Choroid plexus epithelial cell (primary cell): ENCODE measurements at regions not wholly inside any gene's neighbourhood (a gene's known extent, or its start where the extent isn't known, plus 50 kb on each side); places are given as distances from the start of the nearest gene placed in this dataset.

Experiments
- DNase-seq: peaks from one replicate; pipeline ENCODE4 v3.0.0-alpha.2; 2010; ENCODE audit warnings: low read depth
- H3K4me3 ChIP-seq: 2 replicates; pipeline ENCODE4 v1.5.1; 2011; ENCODE audit warnings: low read depth, mild to moderate bottlenecking, control low read depth, low read length, moderate library complexity
- TF ChIP-seq, protein P1 (sequence below): conservative IDR thresholded peaks from 2 replicates; pipeline ENCODE4 v1.5.1; 2011; ENCODE audit warnings: low read depth, mild to moderate bottlenecking, control low read depth, inconsistent platforms, low read length, moderate library complexity

- TF ChIP-seq, protein P1, sequence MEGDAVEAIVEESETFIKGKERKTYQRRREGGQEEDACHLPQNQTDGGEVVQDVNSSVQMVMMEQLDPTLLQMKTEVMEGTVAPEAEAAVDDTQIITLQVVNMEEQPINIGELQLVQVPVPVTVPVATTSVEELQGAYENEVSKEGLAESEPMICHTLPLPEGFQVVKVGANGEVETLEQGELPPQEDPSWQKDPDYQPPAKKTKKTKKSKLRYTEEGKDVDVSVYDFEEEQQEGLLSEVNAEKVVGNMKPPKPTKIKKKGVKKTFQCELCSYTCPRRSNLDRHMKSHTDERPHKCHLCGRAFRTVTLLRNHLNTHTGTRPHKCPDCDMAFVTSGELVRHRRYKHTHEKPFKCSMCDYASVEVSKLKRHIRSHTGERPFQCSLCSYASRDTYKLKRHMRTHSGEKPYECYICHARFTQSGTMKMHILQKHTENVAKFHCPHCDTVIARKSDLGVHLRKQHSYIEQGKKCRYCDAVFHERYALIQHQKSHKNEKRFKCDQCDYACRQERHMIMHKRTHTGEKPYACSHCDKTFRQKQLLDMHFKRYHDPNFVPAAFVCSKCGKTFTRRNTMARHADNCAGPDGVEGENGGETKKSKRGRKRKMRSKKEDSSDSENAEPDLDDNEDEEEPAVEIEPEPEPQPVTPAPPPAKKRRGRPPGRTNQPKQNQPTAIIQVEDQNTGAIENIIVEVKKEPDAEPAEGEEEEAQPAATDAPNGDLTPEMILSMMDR = no peak
- no peak overlapping the region for H3K4me3 ChIP-seq
- no peak for DNase-seq
Measured at GRCh38 chr9:134971196-134971595, 53.5 kb upstream of the FCN1 start.

GRCh38 chr9:134971696-134972095, 54.0 kb upstream of the FCN1 start:
- H3K4me3 ChIP-seq = no peak overlapping the region
- TF ChIP-seq, protein P1 = no peak
- no peak for DNase-seq

GRCh38 chr9:134972140-134972539, 54.4 kb upstream of the FCN1 start:
- no peak overlapping the region for H3K4me3 ChIP-seq
- TF ChIP-seq, protein P1 = no peak
- no peak for DNase-seq

GRCh38 chr9:134975253-134975652, 57.5 kb upstream of the FCN1 start:
- TF ChIP-seq, protein P1 = no peak
- no peak overlapping the region for H3K4me3 ChIP-seq
- DNase-seq = no peak

DNA sequence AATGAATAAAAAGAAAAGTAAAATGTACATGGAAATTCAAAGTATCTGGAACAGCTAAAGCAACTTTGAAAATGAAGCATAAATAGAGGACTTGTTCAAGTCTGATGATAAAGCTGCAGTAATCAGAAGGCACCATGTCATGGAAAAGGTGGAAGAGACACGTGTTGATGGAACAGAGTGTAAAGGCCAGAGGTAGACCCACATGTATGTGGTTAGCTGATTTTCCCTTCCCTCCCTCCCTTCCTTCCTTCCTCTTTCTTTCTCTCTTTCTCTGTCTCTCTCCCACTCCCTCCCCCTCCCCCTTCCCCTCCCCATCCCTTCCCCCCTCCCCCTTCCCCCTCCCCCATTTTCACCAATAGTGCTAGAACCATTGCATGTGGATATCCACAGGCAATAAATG, 58.7 kb upstream of the FCN1 start:
- H3K4me3 ChIP-seq = no peak overlapping the region
- TF ChIP-seq, protein P1 = no peak
- DNase-seq = no peak

- no peak overlapping the region for H3K4me3 ChIP-seq
- TF ChIP-seq, protein P1 = no peak
- no peak for DNase-seq
Measured at GRCh38 chr9:134978272-134978671, 60.6 kb upstream of the FCN1 start.

DNA sequence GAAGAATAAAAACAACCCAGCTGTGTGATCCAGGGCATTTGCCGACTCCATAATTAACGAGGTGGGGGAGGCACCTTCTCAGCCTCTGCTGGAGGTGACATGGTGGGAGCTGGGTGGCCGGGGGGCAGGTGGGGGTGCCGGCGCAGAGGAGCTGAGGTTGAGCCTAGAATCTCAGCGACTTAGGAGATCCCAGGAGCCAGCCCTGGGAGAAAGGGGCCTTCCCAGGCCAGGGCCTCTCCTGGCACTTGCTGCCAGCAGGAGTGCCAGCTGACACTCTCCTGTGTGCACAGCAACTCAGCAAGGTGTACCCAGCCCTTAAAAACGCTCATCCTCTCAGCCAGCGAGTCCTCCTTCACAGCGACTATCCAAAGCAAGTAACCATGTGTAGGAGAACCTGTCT, 62.8 kb upstream of the FCN1 start:
- TF ChIP-seq, protein P1 = no peak
- no peak for DNase-seq
- H3K4me3 ChIP-seq = no peak overlapping the region
